Spleen (tissue), 11 donors: ENCODE measurements at regions not wholly inside any gene's neighbourhood (a gene's known extent, or its start where the extent isn't known, plus 50 kb on each side); places are given as distances from the start of the nearest gene placed in this dataset.
A peak's percentile ranks its signal among the peaks of the same experiment; 100 is the strongest.

Source experiments
- DNase-seq: peaks from one replicate; pipeline ENCODE4 v3.0.0-alpha.2; 2020
- H3K27ac ChIP-seq, 8 donors: fragments of 200-600 bp; sonication (generic) in 7 of 8; 1 replicate in 4 of 8; 2 replicates in 4 of 8; pipeline versions ENCODE4 v1.5.0 to v1.8.0; 2016 to 2021; ENCODE audit warnings: inconsistent platforms in 4 of 8, mild to moderate bottlenecking in 4 of 8, moderate library complexity in 1 of 8
- H3K27me3 ChIP-seq, 7 donors: fragments of 200-600 bp; sonication (generic) in 6 of 7; replicated peaks in 1 of 7; 1 replicate in 4 of 7; 2 replicates in 3 of 7; pipeline versions ENCODE4 v1.5.0 to v1.8.0; 2016 to 2021; ENCODE audit warnings: inconsistent platforms in 3 of 7, mild to moderate bottlenecking in 1 of 7
- H3K36me3 ChIP-seq, 6 donors: fragments of 200-600 bp; sonication (generic) in 5 of 6; 1 replicate in 4 of 6; 2 replicates in 2 of 6; pipeline versions ENCODE4 v1.5.0 to v1.8.0; 2016 to 2021; ENCODE audit warnings: inconsistent platforms in 2 of 6
- H3K4me1 ChIP-seq, 6 donors: fragments of 200-600 bp; sonication (generic) in 5 of 6; 1 replicate in 3 of 6; 2 replicates in 3 of 6; pipeline versions ENCODE4 v1.5.0 to v1.8.0; 2016 to 2021; ENCODE audit warnings: inconsistent platforms in 3 of 6
- H3K4me3 ChIP-seq, 8 donors: fragments of 200-600 bp; sonication (generic) in 7 of 8; 1 replicate in 4 of 8; 2 replicates in 4 of 8; pipeline versions ENCODE4 v1.5.0 to v1.8.0; 2016 to 2021; ENCODE audit warnings: inconsistent platforms in 4 of 8, mild to moderate bottlenecking in 4 of 8, moderate library complexity in 2 of 8
- H3K9me3 ChIP-seq, 8 donors: fragments of 200-600 bp; sonication (generic) in 7 of 8; 1 replicate in 4 of 8; 2 replicates in 4 of 8; pipeline versions ENCODE4 v1.5.0 to v1.8.0; 2016 to 2021; ENCODE audit warnings: inconsistent platforms in 4 of 8
- POLR2A ChIP-seq, 3 donors: fragments of 450-650 bp; IDR thresholded peaks; one replicate each; pipeline ENCODE4 v1.5.1; 2017; ENCODE audit warnings: antibody characterized with exemption in 3 of 3, mild to moderate bottlenecking in 1 of 3
- POLR2AphosphoS5 ChIP-seq, 3 donors: sonication (generic); formaldehyde crosslinking; IDR thresholded peaks; one replicate each; pipeline ENCODE4 v1.5.1; 2017; ENCODE audit warnings: antibody characterized with exemption in 3 of 3
- WGBS, 5 donors: extraction: QIAGEN DNeasy Blood & Tissue Kit in 3 of 5; methylation state at CpG; one replicate each; pipeline versions ENCODE4 v1.1.5 to v1.1.7; 2013 to 2018; 5-methylcytosine and 5-hydroxymethylcytosine counted together
- intact Hi-C: fragments of 100-400 bp; cut with DNase I; formaldehyde crosslinking; loops from one replicate; pipeline ENCODE4 v1.15.0; 2023; ENCODE audit warnings: low total_unique reads
- TF ChIP-seq, protein P1 (sequence below), 11 experiments: fragments of 200-600 bp in 7 of 11; fragments of 450-650 bp in 4 of 11; sonication (generic) in 4 of 11; IDR thresholded peaks in 8 of 11; conservative IDR thresholded peaks in 3 of 11; 1 replicate in 7 of 11; 2 replicates in 4 of 11; pipeline versions ENCODE4 v1.4.0 to v1.8.0; 2016 to 2021; ENCODE audit warnings: antibody characterized with exemption in 11 of 11, inconsistent platforms in 4 of 11, mild to moderate bottlenecking in 1 of 11
- donor health status: healthy with polysubstance abuse.
- donor health status: DM: no; HTN: no; CAD: no; lungs with moderate emphysema.
- donor health status: DM: no; HTN: no; CAD: no.
- donor health status: Bipolar disorder and iron deficiency.
- donor health status: healthy.
- donor health status: DM: no; HTN: no; CAD: no.
- donor health status: DM: yes; HTN: yes; CAD: no.

- peaks cover 0 to 54% (median 0%) of the 10 kb centered on the region in 7 donors for H3K27me3 ChIP-seq
- H3K4me1 ChIP-seq = peaks cover 22 to 84% (median 63%) of the 10 kb centered on the region in 6 donors
- H3K9me3 ChIP-seq = peaks cover 0 to 11% (median 5%) of the 10 kb centered on the region in 8 donors
- peak; percentile 41 for DNase-seq
- H3K4me3 ChIP-seq = no peak overlapping the region
- H3K27ac ChIP-seq = peak overlapping the region in 6 of 8 donors; percentile 32 to 83 (median 76)
- TF ChIP-seq POLR2AphosphoS5 (IDR thresholded peaks at IDR 0.05) (no peak), POLR2A (IDR thresholded peaks at IDR 0.05) (no peak)
- TF ChIP-seq, protein P1, sequence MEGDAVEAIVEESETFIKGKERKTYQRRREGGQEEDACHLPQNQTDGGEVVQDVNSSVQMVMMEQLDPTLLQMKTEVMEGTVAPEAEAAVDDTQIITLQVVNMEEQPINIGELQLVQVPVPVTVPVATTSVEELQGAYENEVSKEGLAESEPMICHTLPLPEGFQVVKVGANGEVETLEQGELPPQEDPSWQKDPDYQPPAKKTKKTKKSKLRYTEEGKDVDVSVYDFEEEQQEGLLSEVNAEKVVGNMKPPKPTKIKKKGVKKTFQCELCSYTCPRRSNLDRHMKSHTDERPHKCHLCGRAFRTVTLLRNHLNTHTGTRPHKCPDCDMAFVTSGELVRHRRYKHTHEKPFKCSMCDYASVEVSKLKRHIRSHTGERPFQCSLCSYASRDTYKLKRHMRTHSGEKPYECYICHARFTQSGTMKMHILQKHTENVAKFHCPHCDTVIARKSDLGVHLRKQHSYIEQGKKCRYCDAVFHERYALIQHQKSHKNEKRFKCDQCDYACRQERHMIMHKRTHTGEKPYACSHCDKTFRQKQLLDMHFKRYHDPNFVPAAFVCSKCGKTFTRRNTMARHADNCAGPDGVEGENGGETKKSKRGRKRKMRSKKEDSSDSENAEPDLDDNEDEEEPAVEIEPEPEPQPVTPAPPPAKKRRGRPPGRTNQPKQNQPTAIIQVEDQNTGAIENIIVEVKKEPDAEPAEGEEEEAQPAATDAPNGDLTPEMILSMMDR (IDR thresholded peaks at IDR 0.05 in 8 of 11, conservative IDR thresholded peaks at IDR 0.05 in 3 of 11) = no peak
- intact Hi-C loops = no loop called here
- WGBS, 5 donors = 76 to 90% (median 82%) methylated on average over 15 to 16 of the region's 16 CpGs
- no peaks in the 10 kb centered on the region for H3K36me3 ChIP-seq
Observed at GRCh38 chr2:8536686-8537561, 144.9 kb upstream of the ID2 start.

DNA sequence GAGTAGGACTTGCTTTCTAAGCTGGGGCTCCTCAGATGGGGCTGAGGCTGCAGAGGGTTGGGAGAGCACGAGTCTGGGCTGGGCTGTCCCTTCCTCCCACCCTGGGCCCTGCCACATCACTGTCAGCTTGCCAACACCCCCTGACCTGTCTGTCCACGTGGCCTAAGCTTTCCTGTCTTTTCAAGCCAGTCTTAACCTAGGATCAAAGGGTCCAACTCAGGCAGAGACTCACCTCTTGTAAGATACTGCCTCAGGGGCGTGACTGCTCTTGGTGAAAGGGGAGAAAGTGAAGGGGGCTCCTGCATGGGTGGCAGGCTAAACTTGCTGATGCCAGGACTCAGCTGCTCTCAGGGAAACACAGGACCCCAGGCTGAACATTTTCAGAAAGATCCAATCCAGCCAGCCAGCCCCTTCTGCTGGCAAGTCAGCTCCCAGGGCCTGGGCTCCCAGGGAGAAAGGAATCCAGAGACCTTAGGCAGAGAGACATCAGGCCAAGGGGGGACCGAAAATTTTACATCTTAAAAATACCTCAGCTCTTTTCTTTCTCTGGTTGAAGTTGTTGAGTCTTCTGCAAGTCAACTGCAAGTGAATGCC lies 144.2 kb upstream of the ID2 start:
- intact Hi-C loops = no loop called here
- peaks cover 0 to 54% (median 0%) of the 10 kb centered on the region in 7 donors for H3K27me3 ChIP-seq
- no peak overlapping the region for H3K4me3 ChIP-seq
- H3K9me3 ChIP-seq = peaks cover 0 to 4% (median 0%) of the 10 kb centered on the region in 8 donors
- 69 to 85% (median 75%) methylated on average over 4 of the region's 4 CpGs for WGBS, 5 donors
- no peak for TF ChIP-seq POLR2A (IDR thresholded peaks at IDR 0.05)
- TF ChIP-seq POLR2AphosphoS5 (IDR thresholded peaks at IDR 0.05) = no peak
- TF ChIP-seq, protein P1 (IDR thresholded peaks at IDR 0.05 in 8 of 11, conservative IDR thresholded peaks at IDR 0.05 in 3 of 11) = no peak
- H3K36me3 ChIP-seq = no peaks in the 10 kb centered on the region
- H3K4me1 ChIP-seq = peaks cover 25 to 91% (median 67%) of the 10 kb centered on the region in 6 donors
- DNase-seq = peak; percentile 64
- peak overlapping the region in 4 of 8 donors; percentile 71 to 83 (median 82) for H3K27ac ChIP-seq

DNA sequence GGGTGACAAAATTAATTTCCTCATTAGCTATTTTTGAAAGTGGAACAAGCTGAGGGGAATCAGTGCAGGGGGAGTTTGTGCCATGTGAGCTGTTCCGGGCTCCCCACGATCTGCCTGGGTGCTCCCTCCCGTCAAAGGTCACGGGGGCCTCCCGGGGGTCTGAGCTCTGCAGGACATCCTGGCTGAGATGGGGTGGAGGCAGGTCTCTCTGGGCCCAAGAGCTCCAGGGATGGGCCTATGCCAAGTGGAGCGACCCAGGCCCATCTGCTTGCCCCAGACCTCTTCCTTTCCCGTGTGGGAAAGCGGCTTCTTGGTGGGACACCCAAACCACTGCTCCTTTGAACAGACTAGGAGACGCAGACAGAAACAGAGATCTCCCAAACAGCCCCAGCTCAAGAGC lies 143.3 kb upstream of the ID2 start:
- Histone ChIP-seq H3K27ac (peak overlapping the region in 4 of 8 donors; percentile 71 to 83 (median 82)), H3K27me3 (peaks cover 0 to 54% (median 0%) of the 10 kb centered on the region in 7 donors), H3K4me1 (peaks cover 34 to 100% (median 76%) of the 10 kb centered on the region in 6 donors), H3K36me3 (no peaks in the 10 kb centered on the region), H3K4me3 (no peak overlapping the region), H3K9me3 (no peaks in the 10 kb centered on the region)
- WGBS, 5 donors = 48 to 61% (median 53%) methylated on average over 9 of the region's 9 CpGs
- peak; percentile 70 for DNase-seq
- TF ChIP-seq, protein P1 (IDR thresholded peaks at IDR 0.05 in 8 of 11, conservative IDR thresholded peaks at IDR 0.05 in 3 of 11) = no peak
- TF ChIP-seq POLR2A (IDR thresholded peaks at IDR 0.05) (no peak), POLR2AphosphoS5 (IDR thresholded peaks at IDR 0.05) (no peak)
- intact Hi-C loops = no loop called here
